Endothelial cell of umbilical vein (primary cell): ENCODE measurements at regions not wholly inside any gene's neighbourhood (a gene's known extent, or its start where the extent isn't known, plus 50 kb on each side); places are given as distances from the start of the nearest gene placed in this dataset.

ENCODE experiments used
- EZH2 ChIP-seq: IDR thresholded peaks from 2 replicates; pipeline ENCODE4 v1.6.1; 2012; ENCODE audit warnings: borderline replicate concordance, low read depth, mild to moderate bottlenecking, moderate library complexity, low read length, inconsistent platforms; ENCODE audit not compliant: severe bottlenecking
- TF ChIP-seq, protein P1 (sequence below), 2 donors: IDR thresholded peaks; 1 replicate in 1 of 2; 2 replicates in 1 of 2; pipeline ENCODE4 v1.5.1; 2011; ENCODE audit warnings: low read length in 2 of 2, mild to moderate bottlenecking in 2 of 2, moderate library complexity in 2 of 2, control low read depth in 1 of 2, inconsistent platforms in 1 of 2, low read depth in 1 of 2; ENCODE audit not compliant: insufficient read depth in 1 of 2; ENCODE audit errors: extremely low read depth in 1 of 2

DNA sequence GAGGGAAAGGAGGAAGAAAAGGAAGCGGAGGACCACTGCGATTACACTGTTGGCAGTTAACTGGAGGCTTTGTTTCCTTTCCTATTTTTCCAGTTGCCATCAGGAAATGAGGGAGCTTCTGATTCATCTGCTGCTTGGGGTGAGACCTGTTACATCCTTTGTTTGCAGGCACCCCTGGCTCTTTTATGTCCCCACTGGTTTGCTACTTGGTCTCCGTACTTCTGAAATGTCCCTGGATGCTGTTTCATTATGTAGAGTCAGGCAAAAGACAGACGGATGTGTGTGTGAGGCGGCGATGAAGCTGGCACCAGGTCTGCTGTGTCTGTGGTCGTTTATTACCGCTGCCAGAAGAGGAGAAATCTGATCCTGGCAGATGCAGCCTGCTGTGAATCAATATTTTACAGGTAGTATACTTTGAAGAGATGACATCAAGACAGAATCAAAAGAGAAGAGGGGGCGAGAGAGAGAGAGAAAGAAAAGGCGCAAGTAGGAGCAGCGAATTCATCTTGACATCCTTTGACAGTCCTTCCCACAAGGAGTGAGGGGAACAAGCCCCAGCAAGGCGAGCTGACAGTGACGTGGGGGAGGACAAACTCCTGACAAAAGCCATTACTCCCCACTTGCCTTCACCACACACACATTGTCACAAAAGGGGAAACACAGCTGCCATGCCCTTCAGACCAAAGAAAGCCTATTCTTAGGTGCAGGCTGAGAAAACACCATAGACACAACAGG is 145.9 kb upstream of the FBXL4 start:
- TF ChIP-seq EZH2 = no peak
- TF ChIP-seq, protein P1, sequence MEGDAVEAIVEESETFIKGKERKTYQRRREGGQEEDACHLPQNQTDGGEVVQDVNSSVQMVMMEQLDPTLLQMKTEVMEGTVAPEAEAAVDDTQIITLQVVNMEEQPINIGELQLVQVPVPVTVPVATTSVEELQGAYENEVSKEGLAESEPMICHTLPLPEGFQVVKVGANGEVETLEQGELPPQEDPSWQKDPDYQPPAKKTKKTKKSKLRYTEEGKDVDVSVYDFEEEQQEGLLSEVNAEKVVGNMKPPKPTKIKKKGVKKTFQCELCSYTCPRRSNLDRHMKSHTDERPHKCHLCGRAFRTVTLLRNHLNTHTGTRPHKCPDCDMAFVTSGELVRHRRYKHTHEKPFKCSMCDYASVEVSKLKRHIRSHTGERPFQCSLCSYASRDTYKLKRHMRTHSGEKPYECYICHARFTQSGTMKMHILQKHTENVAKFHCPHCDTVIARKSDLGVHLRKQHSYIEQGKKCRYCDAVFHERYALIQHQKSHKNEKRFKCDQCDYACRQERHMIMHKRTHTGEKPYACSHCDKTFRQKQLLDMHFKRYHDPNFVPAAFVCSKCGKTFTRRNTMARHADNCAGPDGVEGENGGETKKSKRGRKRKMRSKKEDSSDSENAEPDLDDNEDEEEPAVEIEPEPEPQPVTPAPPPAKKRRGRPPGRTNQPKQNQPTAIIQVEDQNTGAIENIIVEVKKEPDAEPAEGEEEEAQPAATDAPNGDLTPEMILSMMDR (IDR thresholded peaks at IDR 0.05; ENCODE audit: extremely low read depth in 1 of 2, insufficient read depth in 1 of 2, low read depth in 1 of 2, low read length in 2 of 2) = no peak
